H1 (cell line): ENCODE measurements at regions not wholly inside any gene's neighbourhood (a gene's known extent, or its start where the extent isn't known, plus 50 kb on each side); places are given as distances from the start of the nearest gene placed in this dataset.

Experiments
- CTCF ChIA-PET: fragments of 300-600 bp; sonication (Branson Sonifier 250); formaldehyde crosslinking; loops from one replicate; lab custom pipeline; 2021; ENCODE audit not compliant: partially characterized antibody; lab: Charles Lee
- POLR2A ChIA-PET: fragments of 300-600 bp; sonication (Branson Sonifier 250); formaldehyde crosslinking; loops from one replicate; lab custom pipeline; 2021; ENCODE audit warnings: inconsistent platforms; ENCODE audit not compliant: partially characterized antibody; lab: Charles Lee
- DNase-seq, 2 experiments: peaks; one replicate each; pipeline versions ENCODE4 v3.0.0 to v3.0.0-alpha.2; 2010 to 2022; ENCODE audit warnings: low spot score in 2 of 2, low read depth in 1 of 2, mixed read lengths in 1 of 2
- FAIRE-seq: peaks from 2 replicates; lab custom pipeline; 2011; peaks lifted over from hg19 to GRCh38; lab: Jason Lieb, UNC
- H2AFZ ChIP-seq: 2 replicates; pipeline ENCODE4 v1.8.1; 2012; ENCODE audit warnings: low read length, inconsistent platforms
- H2AK5ac ChIP-seq: 2 replicates; pipeline ENCODE4 v1.6.1; 2013; ENCODE audit warnings: low read depth, low read length
- H2BK120ac ChIP-seq: replicated peaks from 2 replicates; pipeline ENCODE3; 2013; ENCODE audit warnings: low read depth, low read length, inconsistent platforms
- H2BK12ac ChIP-seq: 2 replicates; pipeline ENCODE4 v1.6.1; 2013; ENCODE audit warnings: low read depth, low read length
- H2BK15ac ChIP-seq: 2 replicates; pipeline ENCODE4 v1.6.1; 2013; ENCODE audit warnings: low read length
- H2BK20ac ChIP-seq: 2 replicates; pipeline ENCODE4 v1.6.1; 2013; ENCODE audit warnings: low read length
- H2BK5ac ChIP-seq: 2 replicates; pipeline ENCODE4 v1.6.1; 2013; ENCODE audit warnings: low read depth, low read length
- H3K14ac ChIP-seq: 2 replicates; pipeline ENCODE4 v1.6.1; 2013; ENCODE audit warnings: inconsistent platforms; ENCODE audit not compliant: insufficient read length
- H3K18ac ChIP-seq: 2 replicates; pipeline ENCODE4 v1.6.1; 2013; ENCODE audit warnings: low read length; ENCODE audit errors: extremely low read depth
- H3K23ac ChIP-seq: 2 replicates; pipeline ENCODE4 v1.6.1; 2013; ENCODE audit warnings: inconsistent platforms; ENCODE audit not compliant: insufficient read length
- H3K23me2 ChIP-seq: 2 replicates; pipeline ENCODE4 v1.6.1; 2013; ENCODE audit warnings: low read depth, low read length
- H3K27ac ChIP-seq: 2 replicates; pipeline ENCODE4 v1.6.1; 2011; ENCODE audit warnings: low read depth, low read length, inconsistent platforms
- H3K27me3 ChIP-seq, 4 experiments: replicated peaks in 1 of 4; 1 replicate in 1 of 4; 2 replicates in 3 of 4; pipeline versions ENCODE4 v1.6.1 to v1.8.1; 2011 to 2013; ENCODE audit warnings: low read length in 3 of 4, mild to moderate bottlenecking in 3 of 4, inconsistent platforms in 2 of 4, mixed read lengths in 2 of 4, moderate library complexity in 1 of 4; ENCODE audit not compliant: control insufficient read depth in 3 of 4, insufficient read depth in 3 of 4; ENCODE audit errors: extremely low read depth in 1 of 4
- H3K36me3 ChIP-seq, 4 experiments: 2 replicates each; pipeline versions ENCODE4 v1.6.1 to v1.8.1; 2011 to 2013; ENCODE audit warnings: mild to moderate bottlenecking in 4 of 4, low read length in 3 of 4, moderate library complexity in 2 of 4, control low read depth in 1 of 4, inconsistent platforms in 1 of 4; ENCODE audit not compliant: insufficient read depth in 4 of 4, control insufficient read depth in 2 of 4
- H3K4ac ChIP-seq: replicated peaks from 2 replicates; pipeline ENCODE3; 2013; ENCODE audit warnings: low read length, low read depth, mixed read lengths, inconsistent platforms; ENCODE audit not compliant: insufficient read length
- H3K4me1 ChIP-seq, 4 experiments: replicated peaks in 1 of 4; 1 replicate in 1 of 4; 2 replicates in 3 of 4; pipeline versions ENCODE4 v1.6.1 to v1.8.1; 2011 to 2013; ENCODE audit warnings: low read length in 3 of 4, inconsistent platforms in 2 of 4, mixed read lengths in 1 of 4; ENCODE audit not compliant: insufficient read depth in 4 of 4, control insufficient read depth in 3 of 4
- H3K4me2 ChIP-seq, 2 experiments: 2 replicates each; pipeline versions ENCODE4 v1.6.1 to v1.8.1; 2011 to 2013; ENCODE audit warnings: low read depth in 2 of 2, low read length in 2 of 2, control low read depth in 1 of 2, inconsistent platforms in 1 of 2, mild to moderate bottlenecking in 1 of 2; ENCODE audit not compliant: insufficient read depth in 1 of 2
- H3K4me3 ChIP-seq, 4 experiments: fragments of 200-600, 300-600 bp in 1 of 4; sonication (generic), shearing (Covaris generic), sonication (Bioruptor Twin) in 1 of 4; 2 replicates each; pipeline versions ENCODE4 v1.5.1 to v1.8.1; 2011 to 2016; ENCODE audit warnings: low read length in 4 of 4, low read depth in 3 of 4, control low read depth in 2 of 4, inconsistent platforms in 2 of 4, mild to moderate bottlenecking in 2 of 4, mixed read lengths in 1 of 4, moderate library complexity in 1 of 4; ENCODE audit not compliant: insufficient read depth in 2 of 4; ENCODE audit errors: extremely low read depth in 1 of 4
- H3K56ac ChIP-seq: replicated peaks from 2 replicates; pipeline ENCODE3; 2013; ENCODE audit warnings: low read depth, mild to moderate bottlenecking, mixed read lengths, low read length, inconsistent platforms; ENCODE audit not compliant: insufficient read length
- H3K79me1 ChIP-seq: 2 replicates; pipeline ENCODE4 v1.6.1; 2013; ENCODE audit warnings: low read depth, low read length, control low read depth
- H3K79me2 ChIP-seq, 2 experiments: 2 replicates each; pipeline versions ENCODE4 v1.6.1 to v1.8.1; 2012 to 2013; ENCODE audit warnings: low read length in 2 of 2, mild to moderate bottlenecking in 2 of 2, inconsistent platforms in 1 of 2; ENCODE audit not compliant: insufficient read depth in 2 of 2, control insufficient read depth in 1 of 2
- H3K9ac ChIP-seq, 4 experiments: replicated peaks in 1 of 4; 1 replicate in 1 of 4; 2 replicates in 3 of 4; pipeline versions ENCODE4 v1.6.1 to v1.8.1; 2011 to 2013; ENCODE audit warnings: low read depth in 3 of 4, low read length in 3 of 4, control low read depth in 2 of 4, mild to moderate bottlenecking in 2 of 4, moderate library complexity in 2 of 4, inconsistent platforms in 1 of 4; ENCODE audit errors: extremely low read depth in 1 of 4
- H3K9me3 ChIP-seq, 2 experiments: 2 replicates each; pipeline versions ENCODE4 v1.6.1 to v1.8.1; 2012 to 2013; ENCODE audit warnings: mild to moderate bottlenecking in 2 of 2, moderate library complexity in 2 of 2, control low read depth in 1 of 2, inconsistent platforms in 1 of 2, low read depth in 1 of 2, low read length in 1 of 2, mixed read lengths in 1 of 2; ENCODE audit not compliant: insufficient read depth in 2 of 2
- H4K20me1 ChIP-seq, 2 experiments: replicated peaks in 1 of 2; 2 replicates each; pipeline versions ENCODE3 to v1.8.1; 2011 to 2013; ENCODE audit warnings: inconsistent platforms in 2 of 2, low read length in 2 of 2, mild to moderate bottlenecking in 1 of 2; ENCODE audit not compliant: insufficient read depth in 2 of 2, control insufficient read depth in 1 of 2
- H4K5ac ChIP-seq: 2 replicates; pipeline ENCODE4 v1.6.1; 2013; ENCODE audit warnings: low read length, low read depth, mixed read lengths, inconsistent platforms; ENCODE audit not compliant: insufficient read length
- H4K8ac ChIP-seq: 2 replicates; pipeline ENCODE4 v1.8.0; 2013; ENCODE audit warnings: mild to moderate bottlenecking, moderate library complexity, low read length, inconsistent platforms; ENCODE audit not compliant: insufficient read depth; ENCODE audit errors: extremely low read depth
- H4K91ac ChIP-seq: replicated peaks from 2 replicates; pipeline ENCODE3; 2013; ENCODE audit warnings: low read length, mixed read lengths, inconsistent platforms; ENCODE audit not compliant: insufficient read length
- ASH2L ChIP-seq: fragments of 200-600, 300-600 bp; sonication (generic); IDR thresholded peaks from one replicate; pipeline ENCODE4 v1.7.1; 2017; ENCODE audit warnings: low read length
- BCL11A ChIP-seq, 2 experiments: IDR thresholded peaks; one replicate each; pipeline ENCODE4 v1.6.1; 2011; ENCODE audit warnings: low read depth in 2 of 2, low read length in 2 of 2, mild to moderate bottlenecking in 2 of 2
- BRCA1 ChIP-seq: IDR thresholded peaks from 2 replicates; pipeline ENCODE4 v1.6.1; 2012; ENCODE audit warnings: low read depth, low read length, improper control_type of control experiment
- EP300 ChIP-seq, 2 experiments: IDR thresholded peaks; 1 replicate in 1 of 2; 2 replicates in 1 of 2; pipeline ENCODE4 v1.6.1; 2011 to 2012; ENCODE audit warnings: low read depth in 2 of 2, low read length in 2 of 2, mild to moderate bottlenecking in 2 of 2, borderline replicate concordance in 1 of 2, inconsistent platforms in 1 of 2, moderate library complexity in 1 of 2
- FOSL1 ChIP-seq: IDR thresholded peaks from 2 replicates; pipeline ENCODE4 v1.6.1; 2011; ENCODE audit warnings: mild to moderate bottlenecking, low read depth, low read length, moderate library complexity; ENCODE audit not compliant: insufficient read depth
- GABPA ChIP-seq: IDR thresholded peaks from 2 replicates; pipeline ENCODE4 v1.6.1; 2011; ENCODE audit warnings: mild to moderate bottlenecking, low read length, moderate library complexity, borderline replicate concordance; ENCODE audit not compliant: insufficient read depth
- GTF2F1 ChIP-seq: IDR thresholded peaks from 2 replicates; pipeline ENCODE4 v1.6.1; 2012; ENCODE audit warnings: low read depth, low read length, improper control_type of control experiment, borderline replicate concordance
- HDAC6 ChIP-seq: IDR thresholded peaks from one replicate; pipeline ENCODE4 v1.7.1; 2012; ENCODE audit warnings: low read depth, mild to moderate bottlenecking, inconsistent platforms, low read length, moderate library complexity
- KDM1A ChIP-seq: fragments of 200-600, 300-600 bp; sonication (generic); IDR thresholded peaks from 2 replicates; pipeline ENCODE4 v1.7.1; 2016; ENCODE audit warnings: mild to moderate bottlenecking, low read length, borderline replicate concordance
- NRF1 ChIP-seq: IDR thresholded peaks from 2 replicates; pipeline ENCODE4 v1.6.1; 2011; ENCODE audit warnings: mild to moderate bottlenecking, low read depth, low read length, improper control_type of control experiment
- POLR2A ChIP-seq, 2 experiments: IDR thresholded peaks; 1 replicate in 1 of 2; 2 replicates in 1 of 2; pipeline ENCODE4 v1.6.1; 2011; ENCODE audit warnings: low read depth in 2 of 2, low read length in 2 of 2, mild to moderate bottlenecking in 2 of 2; ENCODE audit errors: control extremely low read depth in 1 of 2
- RBBP5 ChIP-seq: IDR thresholded peaks from 2 replicates; pipeline ENCODE4 v1.7.1; 2012; ENCODE audit warnings: low read depth, mild to moderate bottlenecking, inconsistent platforms, low read length, moderate library complexity, borderline replicate concordance
- SAP30 ChIP-seq: fragments of 300-600 bp; sonication (generic); IDR thresholded peaks from 2 replicates; pipeline ENCODE4 v1.7.1; 2012; ENCODE audit warnings: low read length, moderate library complexity, mild to moderate bottlenecking, inconsistent platforms; ENCODE audit not compliant: insufficient read depth, insufficient replicate concordance
- TAF1 ChIP-seq: IDR thresholded peaks from 2 replicates; pipeline ENCODE4 v1.6.1; 2011; ENCODE audit warnings: mild to moderate bottlenecking, low read depth, low read length
- YY1 ChIP-seq: IDR thresholded peaks from 2 replicates; pipeline ENCODE4 v1.6.1; 2011; ENCODE audit warnings: low read depth, mild to moderate bottlenecking, low read length
- WGBS, 2 experiments: shearing (Covaris generic) in 1 of 2; methylation state at CpG; one replicate each; pipeline versions ENCODE4 v1.1.6 to v1.1.7; 2013 to 2015; ENCODE audit warnings: low lambda C conversion rate in 2 of 2, mixed read lengths in 2 of 2, inconsistent platforms in 1 of 2, low coverage in 1 of 2, missing lambda C conversion rate in 1 of 2; ENCODE audit not compliant: insufficient replicate concordance in 2 of 2, insufficient coverage in 1 of 2, insufficient read length in 1 of 2; ENCODE audit errors: extremely low coverage in 1 of 2, missing lambda C conversion rate in 1 of 2; 5-methylcytosine and 5-hydroxymethylcytosine counted together

DNA sequence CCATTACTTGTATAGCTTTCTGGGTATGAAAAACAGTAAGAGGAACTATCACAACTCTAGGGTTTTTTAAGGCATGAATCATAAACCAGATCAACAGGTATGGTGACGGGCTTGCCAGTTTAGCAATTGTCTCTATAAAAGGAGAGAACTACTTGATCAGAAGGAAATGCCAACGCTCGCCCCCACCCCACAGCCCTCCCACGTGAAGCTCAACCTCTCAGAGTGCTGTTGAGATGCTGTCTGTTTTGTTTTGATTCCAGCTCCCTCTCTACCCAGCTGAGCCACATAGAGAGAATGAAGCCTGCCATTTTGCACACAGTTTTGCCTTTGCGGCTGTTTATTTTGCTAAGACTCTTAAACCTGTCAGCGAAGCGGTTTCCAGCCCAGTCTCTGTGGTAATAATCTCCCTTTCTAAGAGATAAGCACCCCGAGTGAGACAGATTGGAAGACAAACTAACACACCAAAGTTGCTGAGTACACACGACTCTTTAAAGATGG is 257.9 kb upstream of the ANKRD55 start:
- Histone ChIP-seq H2AK5ac (no peak overlapping the region), H3K23ac (no peak overlapping the region), H3K18ac (no peak overlapping the region), H2BK120ac (no peak overlapping the region), H3K56ac (no peak overlapping the region), H2AFZ (no peak overlapping the region), H3K23me2 (no peaks in the 10 kb centered on the region), H3K27me3 (no peaks in the 10 kb centered on the region), H4K91ac (no peak overlapping the region), H2BK20ac (no peak overlapping the region), H2BK15ac (no peak overlapping the region), H4K5ac (no peak overlapping the region), H3K9me3 (peaks cover 4 to 13% of the 10 kb centered on the region in 2 experiments; a peak in 2 of 4 replicates), H3K79me2 (no peaks in the 10 kb centered on the region), H3K79me1 (no peaks in the 10 kb centered on the region), H3K4me3 (no peak overlapping the region), H3K36me3 (no peaks in the 10 kb centered on the region; a peak in 1 of 8 replicates), H3K27ac (no peak overlapping the region), H2BK12ac (no peak overlapping the region), H2BK5ac (no peak overlapping the region), H4K20me1 (no peaks in the 10 kb centered on the region), H3K4me1 (peaks cover 0 to 4% (median 0%) of the 10 kb centered on the region in 4 experiments; a peak in 1 of 7 replicates), H3K4ac (no peak overlapping the region), H3K14ac (no peak overlapping the region), H3K9ac (no peak overlapping the region), H3K4me2 (no peak overlapping the region), H4K8ac (no peak overlapping the region)
- WGBS, 2 experiments, result 90% methylated on average over 9 of the region's 9 CpGs; no CpG with 5 or more reads in 1 of the 2 experiments
- ChIA-PET CTCF (interaction anchor here (1.0 to 2.1 kb wide), 2 partner anchors 10 to 220 kb away, joined by 3 to 6 read pairs; no protein-coding TSS in a partner anchor), POLR2A (no interaction called here)
- FAIRE-seq (no peak), DNase-seq (no peak)
- TF ChIP-seq FOSL1 (no peak), EP300 (IDR thresholded peaks at IDR 0.05; ENCODE audit: borderline replicate concordance in 1 of 2, low read depth in 2 of 2, low read length in 2 of 2) (no peak), BRCA1 (no peak), GABPA (no peak), KDM1A (no peak), GTF2F1 (no peak), RBBP5 (no peak), HDAC6 (no peak), TAF1 (no peak), NRF1 (no peak), YY1 (no peak), ASH2L (no peak), POLR2A (IDR thresholded peaks at IDR 0.05; ENCODE audit: control extremely low read depth in 1 of 2, low read depth in 2 of 2, low read length in 2 of 2) (no peak), BCL11A (IDR thresholded peaks at IDR 0.05; ENCODE audit: low read depth in 2 of 2, low read length in 2 of 2) (no peak), SAP30 (no peak)
